ENCODE measurements at regions not wholly inside any gene's neighbourhood (a gene's known extent, or its start where the extent isn't known, plus 50 kb on each side); places are given as distances from the start of the nearest gene placed in this dataset.
"Not testable (repeated sequence)": the region's sequence is repeated elsewhere in the genome, so short reads cannot be mapped to it uniquely, and the experiment has no call there.

- Mint-ChIP-seq H3K36me3 (ENCODE audit: low read depth, unreplicated experiment) (no peaks in the 10 kb centered on the region), H3K4me3 (ENCODE audit: unreplicated experiment) (no peak overlapping the region), H3K27me3 (ENCODE audit: low read depth, unreplicated experiment) (peaks cover 8% of the 10 kb centered on the region), H3K9me3 (ENCODE audit: unreplicated experiment) (peaks cover 4% of the 10 kb centered on the region), H3K4me1 (ENCODE audit: low read depth, unreplicated experiment) (no peaks in the 10 kb centered on the region), H3K27ac (ENCODE audit: unreplicated experiment) (no peak overlapping the region)
- no peaks in the 10 kb centered on the region for H3K79me2 ChIP-seq (ENCODE audit: insufficient read depth, low read length)
- H3K9me3 ChIP-seq (ENCODE audit: insufficient read depth, low read depth, low read length) = no peaks in the 10 kb centered on the region
- no peak overlapping the region for H2AFZ ChIP-seq (ENCODE audit: low read depth, low read length)
- FAIRE-seq (no peak), DNase-seq (ENCODE audit: low read depth) (no peak)
- no peak overlapping the region for H3K4me3 ChIP-seq (ENCODE audit: insufficient read depth, low read depth, low read length)
- H3K27ac ChIP-seq (ENCODE audit: low read depth, low read length) = no peak overlapping the region
- no peak overlapping the region for H3K4me2 ChIP-seq (ENCODE audit: low read length)
- peaks cover 5% of the 10 kb centered on the region for H3K4me1 ChIP-seq (ENCODE audit: insufficient read depth, low read length)
- H3K9ac ChIP-seq (ENCODE audit: low read length) = no peak overlapping the region
- H4K20me1 ChIP-seq (ENCODE audit: insufficient read depth, low read length) = no peaks in the 10 kb centered on the region
- H3K36me3 ChIP-seq (ENCODE audit: insufficient read depth, low read length) = no peaks in the 10 kb centered on the region
- no peak for TF ChIP-seq EZH2 (IDR thresholded peaks at IDR 0.05; ENCODE audit: insufficient read depth, low read length)
- TF ChIP-seq CTCF (IDR thresholded peaks at IDR 0.05; ENCODE audit: insufficient read depth, low read depth, low read length) = no peak
- no peaks in the 10 kb centered on the region for H3K27me3 ChIP-seq (ENCODE audit: insufficient read depth, low read length)
Observed at GRCh38 chr7:69445541-69445940, 152.7 kb upstream of the AUTS2 start.

- H2AFZ ChIP-seq (ENCODE audit: low read depth, low read length); H3K4me2 ChIP-seq (ENCODE audit: low read length); H3K9me3 Mint-ChIP-seq (ENCODE audit: unreplicated experiment); H3K9ac ChIP-seq (ENCODE audit: low read length); H3K4me3 ChIP-seq (ENCODE audit: insufficient read depth, low read depth, low read length); H4K20me1 ChIP-seq (ENCODE audit: insufficient read depth, low read length); H3K27me3 Mint-ChIP-seq (ENCODE audit: low read depth, unreplicated experiment); DNase-seq (ENCODE audit: low read depth); H3K36me3 Mint-ChIP-seq (ENCODE audit: low read depth, unreplicated experiment); H3K4me1 Mint-ChIP-seq (ENCODE audit: low read depth, unreplicated experiment); H3K4me3 Mint-ChIP-seq (ENCODE audit: unreplicated experiment); H3K79me2 ChIP-seq (ENCODE audit: insufficient read depth, low read length); H3K9me3 ChIP-seq (ENCODE audit: insufficient read depth, low read depth, low read length); H3K27ac ChIP-seq (ENCODE audit: low read depth, low read length); H3K36me3 ChIP-seq (ENCODE audit: insufficient read depth, low read length); H3K27ac Mint-ChIP-seq (ENCODE audit: unreplicated experiment); H3K4me1 ChIP-seq (ENCODE audit: insufficient read depth, low read length); FAIRE-seq; H3K27me3 ChIP-seq (ENCODE audit: insufficient read depth, low read length): not testable (repeated sequence)
Observed at GRCh38 chr7:69446213-69446612, 152.1 kb upstream of the AUTS2 start.

GRCh38 chr7:69448071-69448470, 150.2 kb upstream of the AUTS2 start:
- Mint-ChIP-seq H3K36me3 (ENCODE audit: low read depth, unreplicated experiment) (no peaks in the 10 kb centered on the region), H3K27ac (ENCODE audit: unreplicated experiment) (no peak overlapping the region), H3K9me3 (ENCODE audit: unreplicated experiment) (peaks cover 2% of the 10 kb centered on the region), H3K4me1 (ENCODE audit: low read depth, unreplicated experiment) (no peaks in the 10 kb centered on the region), H3K27me3 (ENCODE audit: low read depth, unreplicated experiment) (peaks cover 8% of the 10 kb centered on the region), H3K4me3 (ENCODE audit: unreplicated experiment) (no peak overlapping the region)
- peaks cover 5% of the 10 kb centered on the region for H3K4me1 ChIP-seq (ENCODE audit: insufficient read depth, low read length)
- H3K9ac ChIP-seq (ENCODE audit: low read length) = no peak overlapping the region
- DNase-seq (ENCODE audit: low read depth) (peak; percentile 41), FAIRE-seq (no peak)
- H3K9me3 ChIP-seq (ENCODE audit: insufficient read depth, low read depth, low read length) = no peaks in the 10 kb centered on the region
- TF ChIP-seq CTCF (IDR thresholded peaks at IDR 0.05; ENCODE audit: insufficient read depth, low read depth, low read length) = no peak
- TF ChIP-seq EZH2 (IDR thresholded peaks at IDR 0.05; ENCODE audit: insufficient read depth, low read length) = no peak
- H3K27ac ChIP-seq (ENCODE audit: low read depth, low read length) = no peak overlapping the region
- peak overlapping the region; percentile 18 for H2AFZ ChIP-seq (ENCODE audit: low read depth, low read length)
- no peaks in the 10 kb centered on the region for H4K20me1 ChIP-seq (ENCODE audit: insufficient read depth, low read length)
- no peak overlapping the region for H3K4me3 ChIP-seq (ENCODE audit: insufficient read depth, low read depth, low read length)
- H3K79me2 ChIP-seq (ENCODE audit: insufficient read depth, low read length) = no peaks in the 10 kb centered on the region
- H3K4me2 ChIP-seq (ENCODE audit: low read length) = no peak overlapping the region
- no peaks in the 10 kb centered on the region for H3K36me3 ChIP-seq (ENCODE audit: insufficient read depth, low read length)
- H3K27me3 ChIP-seq (ENCODE audit: insufficient read depth, low read length) = no peaks in the 10 kb centered on the region

Data from astrocyte (in vitro differentiated cells and primary cell).